Kidney (tissue), 13 donors: ENCODE measurements at regions not wholly inside any gene's neighbourhood (a gene's known extent, or its start where the extent isn't known, plus 50 kb on each side); places are given as distances from the start of the nearest gene placed in this dataset.

Source experiments
- DNase-seq, 5 donors: peaks; one replicate each; pipeline ENCODE4 v3.0.0-alpha.2; 2013 to 2020
- FAIRE-seq: peaks from 2 replicates; lab custom pipeline; 2012; peaks lifted over from hg19 to GRCh38; lab: Jason Lieb, UNC
- H3K27ac ChIP-seq, 2 donors: one replicate each; pipeline ENCODE4 v1.7.0; 2013; ENCODE audit warnings: low read depth in 2 of 2, low read length in 2 of 2, inconsistent platforms in 1 of 2
- H3K27me3 ChIP-seq: one replicate; pipeline ENCODE4 v1.7.1; 2013; ENCODE audit warnings: low read length, inconsistent platforms; ENCODE audit not compliant: control insufficient read depth, insufficient read depth
- H3K36me3 ChIP-seq, 3 donors: one replicate each; pipeline versions ENCODE4 v1.7.0 to v1.7.1; 2013; ENCODE audit warnings: low read length in 3 of 3, control low read depth in 1 of 3, inconsistent platforms in 1 of 3; ENCODE audit not compliant: insufficient read depth in 3 of 3, control insufficient read depth in 2 of 3
- H3K4me1 ChIP-seq, 3 donors: one replicate each; pipeline versions ENCODE4 v1.7.0 to v1.7.1; 2013; ENCODE audit warnings: low read length in 3 of 3, inconsistent platforms in 1 of 3, low read depth in 1 of 3; ENCODE audit not compliant: control insufficient read depth in 2 of 3, insufficient read depth in 2 of 3
- H3K4me3 ChIP-seq, 3 donors: one replicate each; pipeline versions ENCODE4 v1.7.0 to v1.8.1; 2013; ENCODE audit warnings: low read length in 3 of 3, control low read depth in 1 of 3, inconsistent platforms in 1 of 3
- H3K9ac ChIP-seq, 3 donors: one replicate each; pipeline versions ENCODE4 v1.7.0 to v1.7.1; 2013; ENCODE audit warnings: low read length in 3 of 3, control low read depth in 1 of 3, inconsistent platforms in 1 of 3
- H3K9me3 ChIP-seq, 3 donors: one replicate each; pipeline versions ENCODE4 v1.7.0 to v1.7.1; 2013; ENCODE audit warnings: low read length in 3 of 3, control low read depth in 1 of 3, inconsistent platforms in 1 of 3; ENCODE audit not compliant: control insufficient read depth in 2 of 3, insufficient read depth in 1 of 3
- CTCF ChIP-seq: IDR thresholded peaks from 3 replicates; pipeline ENCODE4 v1.5.1; 2012; ENCODE audit warnings: mild to moderate bottlenecking, moderate library complexity, borderline replicate concordance; ENCODE audit not compliant: insufficient read depth; ENCODE audit errors: extremely low read depth
- intact Hi-C: fragments of 100-400 bp; cut with DNase I; formaldehyde crosslinking; loops from one replicate; pipeline ENCODE4 v1.11.1; 2022
- donor health status: control.
- donor health status: control.
- donor health status: control.
- donor health status: control.
- donor health status: control.
- donor health status: DM: yes; HTN: yes; CAD: no.
- donor health status: Normal renal cell carcinoma (clear cell type).

DNA sequence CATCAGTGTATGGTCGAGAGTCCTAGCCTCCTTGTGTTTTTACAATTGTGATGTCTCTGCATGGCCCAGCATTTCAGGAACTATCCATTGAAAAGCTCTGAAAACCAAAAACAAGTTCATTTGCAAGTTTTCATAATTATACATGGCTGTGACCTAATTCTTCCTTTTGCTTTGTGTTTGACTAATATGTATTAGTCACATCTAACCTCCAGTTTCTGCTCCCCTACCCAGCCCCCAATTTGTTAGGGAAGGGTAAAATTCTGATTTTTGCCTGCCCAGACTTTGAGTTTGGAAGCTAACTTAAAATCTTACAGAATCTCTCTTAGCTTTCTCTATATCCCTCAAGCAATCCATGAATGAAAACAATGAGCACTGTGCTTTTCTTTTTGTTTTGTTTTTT, 128.2 kb upstream of the SEMA6A start:
- no peaks in the 10 kb centered on the region for H3K4me1 ChIP-seq
- H3K9ac ChIP-seq: no peak overlapping the region
- no peak overlapping the region for H3K4me3 ChIP-seq
- no peak for TF ChIP-seq CTCF
- FAIRE-seq: no peak
- DNase-seq: no peak
- H3K36me3 ChIP-seq: no peaks in the 10 kb centered on the region
- no peak overlapping the region for H3K27ac ChIP-seq
- intact Hi-C loops: no loop called here
- no peaks in the 10 kb centered on the region for H3K9me3 ChIP-seq
- H3K27me3 ChIP-seq: no peaks in the 10 kb centered on the region

- Histone ChIP-seq H3K9ac (no peak overlapping the region), H3K27me3 (no peaks in the 10 kb centered on the region), H3K4me3 (no peak overlapping the region), H3K9me3 (no peaks in the 10 kb centered on the region), H3K4me1 (no peaks in the 10 kb centered on the region), H3K36me3 (no peaks in the 10 kb centered on the region), H3K27ac (no peak overlapping the region)
- intact Hi-C loops: no loop called here
- no peak for FAIRE-seq
- no peak for TF ChIP-seq CTCF
- no peak for DNase-seq
Observed at GRCh38 chr5:116699332-116699731, 124.7 kb upstream of the SEMA6A start.

- TF ChIP-seq CTCF: no peak
- H3K36me3 ChIP-seq: no peaks in the 10 kb centered on the region
- H3K9me3 ChIP-seq: no peaks in the 10 kb centered on the region
- H3K4me1 ChIP-seq: no peaks in the 10 kb centered on the region
- intact Hi-C loops: no loop called here
- DNase-seq (peak in 1 of 5 donors; percentile 7), FAIRE-seq (no peak)
- H3K27ac ChIP-seq: no peak overlapping the region
- no peak overlapping the region for H3K9ac ChIP-seq
- H3K4me3 ChIP-seq: no peak overlapping the region
- no peaks in the 10 kb centered on the region for H3K27me3 ChIP-seq
Observed at GRCh38 chr5:116696366-116696765, 121.7 kb upstream of the SEMA6A start.

DNA sequence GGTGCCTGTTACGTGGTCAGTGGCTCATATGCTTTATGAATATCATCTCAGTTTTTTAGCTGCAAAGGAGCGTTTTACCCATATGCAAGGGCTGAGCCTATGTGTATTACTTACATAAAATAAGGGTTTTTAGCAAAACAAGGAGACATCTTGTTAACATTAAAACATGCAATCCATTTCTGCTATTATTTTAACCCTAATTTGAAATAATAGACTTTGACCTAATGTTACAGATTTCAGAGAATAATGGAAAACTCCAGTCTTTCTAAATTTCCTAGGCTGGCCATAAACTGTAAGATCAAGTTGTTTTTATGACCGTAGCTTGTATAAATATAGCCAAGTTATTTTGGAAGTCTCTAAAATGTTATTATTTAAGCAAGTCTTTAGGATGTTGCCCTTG, 121.1 kb upstream of the SEMA6A start:
- Histone ChIP-seq H3K27ac (no peak overlapping the region), H3K9ac (no peak overlapping the region), H3K36me3 (no peaks in the 10 kb centered on the region), H3K27me3 (no peaks in the 10 kb centered on the region), H3K9me3 (no peaks in the 10 kb centered on the region), H3K4me1 (no peaks in the 10 kb centered on the region), H3K4me3 (no peak overlapping the region)
- intact Hi-C loops: no loop called here
- no peak for TF ChIP-seq CTCF
- DNase-seq: peak in 2 of 5 donors; percentile 12 to 69
- FAIRE-seq: no peak
